Hematopoietic multipotent progenitor cell treated with erythropoietin and hydrocortisone succinate and interleukin-3 and kit ligand, for 15 days (in vitro differentiated cells): ENCODE measurements at regions not wholly inside any gene's neighbourhood (a gene's known extent, or its start where the extent isn't known, plus 50 kb on each side); places are given as distances from the start of the nearest gene placed in this dataset.
"Not testable (repeated sequence)": the region's sequence is repeated elsewhere in the genome, so short reads cannot be mapped to it uniquely, and the experiment has no call there.

Experiments used
- DNase-seq: peaks from one replicate; pipeline ENCODE4 v3.0.0-alpha.2; 2015; ENCODE audit warnings: low spot score

DNA sequence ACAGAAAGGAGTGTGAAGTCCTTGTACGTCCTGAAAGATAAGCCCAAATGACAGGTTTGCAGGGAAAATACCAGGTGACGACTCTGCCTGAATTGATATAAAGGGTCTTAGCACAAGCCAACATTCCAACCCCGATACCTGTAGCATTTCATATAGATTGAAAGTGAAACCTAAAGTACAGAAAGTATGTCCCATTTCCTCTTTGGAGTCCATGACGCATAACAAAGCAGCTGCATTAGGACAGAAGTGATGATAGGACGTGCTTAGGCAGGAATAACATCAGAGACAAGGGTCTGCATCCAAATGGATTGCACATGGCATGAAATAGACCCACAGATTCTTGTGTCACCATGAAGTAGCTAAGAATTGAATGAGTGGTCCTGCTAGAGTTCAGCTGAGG is 187.0 kb upstream of the ROBO1 start:
- no peak for DNase-seq

DNA sequence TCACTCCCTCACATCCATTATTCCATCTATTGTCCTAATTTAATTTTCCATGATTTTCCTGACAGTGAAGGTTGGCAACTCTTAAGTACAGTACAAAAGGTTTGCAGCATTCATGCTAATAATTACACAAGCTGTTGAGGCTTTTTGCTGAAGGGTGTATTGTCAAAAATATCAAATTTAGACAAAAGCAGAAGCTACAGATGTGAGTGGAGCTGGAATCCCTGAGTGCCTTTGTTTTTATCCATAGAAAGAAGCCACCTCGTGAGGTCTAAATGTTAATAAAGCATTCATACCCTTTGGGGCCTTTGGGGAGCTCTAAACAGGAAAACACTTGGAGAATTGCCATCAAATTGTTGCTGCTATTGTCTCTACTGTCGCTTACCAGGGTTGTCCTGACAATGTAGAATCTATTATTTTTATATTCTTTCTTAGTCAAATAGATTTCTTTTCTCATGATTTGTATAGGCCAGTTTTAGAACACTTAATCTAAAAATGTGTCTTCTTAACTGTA is 185.8 kb upstream of the ROBO1 start:
- DNase-seq: no peak

GRCh38 chr3:79951426-79951825 is 183.6 kb upstream of the ROBO1 start:
- DNase-seq: not testable (repeated sequence)

DNA sequence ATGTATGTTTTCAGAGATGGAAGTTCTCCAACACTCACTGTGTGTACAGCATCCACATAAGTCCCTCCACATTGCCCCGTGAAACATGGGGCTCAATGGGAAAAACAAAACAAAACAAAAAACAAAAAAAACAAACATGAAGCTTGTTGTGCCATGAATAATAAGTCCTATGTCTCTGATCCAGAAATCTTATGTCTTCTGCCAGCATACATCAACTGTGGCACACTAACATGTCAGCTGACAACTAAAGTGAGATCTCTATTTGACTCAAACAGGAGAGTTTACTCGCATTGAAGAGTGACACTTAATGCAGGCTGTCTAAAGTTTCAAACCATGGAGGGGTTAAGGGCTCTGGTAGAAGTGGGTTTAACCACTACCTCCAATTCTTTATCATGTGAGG is 180.2 kb upstream of the ROBO1 start:
- no peak for DNase-seq

DNA sequence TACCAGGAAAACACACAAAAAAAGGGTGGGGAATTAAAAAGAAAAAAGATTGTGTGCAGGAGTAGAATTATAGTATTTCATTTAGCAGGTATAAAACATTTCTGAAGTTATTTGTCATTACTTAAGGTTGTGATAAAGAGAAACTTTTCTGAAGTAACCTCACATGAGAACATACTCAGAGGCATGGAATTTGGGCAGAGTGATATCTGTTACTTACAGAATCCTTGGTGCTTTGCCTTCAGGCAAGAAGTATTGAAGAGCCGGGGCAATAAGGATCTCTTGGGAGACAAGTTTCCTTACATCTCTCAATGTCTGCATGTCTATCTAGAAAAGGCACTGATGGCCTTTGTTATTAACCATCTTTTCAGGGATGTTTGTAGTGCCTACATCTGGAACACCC is 179.7 kb upstream of the ROBO1 start:
- DNase-seq: no peak

- no peak for DNase-seq
These were observed 169.8 kb upstream of the ROBO1 start for GRCh38 chr3:79937567-79937966.

DNA sequence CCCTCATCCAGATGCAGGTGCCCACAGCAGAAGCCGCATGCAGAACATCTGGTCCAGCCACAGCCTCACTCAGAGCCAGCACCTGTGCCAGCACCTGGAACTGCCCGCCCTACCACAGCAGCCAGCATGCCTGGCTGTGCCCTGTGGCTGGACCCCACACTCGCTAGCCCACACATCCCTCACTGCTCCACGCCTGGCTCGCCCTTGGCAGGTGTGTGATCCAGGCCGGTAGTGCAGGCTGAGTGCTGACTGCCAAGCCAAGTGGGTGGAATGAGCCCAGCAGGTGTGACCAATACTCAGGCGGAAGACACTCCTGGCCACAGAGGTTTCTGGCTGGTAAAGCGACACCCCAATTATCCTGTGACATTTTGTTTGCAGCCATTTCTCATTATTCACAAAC is 162.4 kb upstream of the ROBO1 start:
- no peak for DNase-seq

- DNase-seq: no peak
These were observed 161.1 kb upstream of the ROBO1 start for GRCh38 chr3:79928687-79929408.

- no peak for DNase-seq
These were observed 158.7 kb upstream of the ROBO1 start for GRCh38 chr3:79926522-79926921.

DNA sequence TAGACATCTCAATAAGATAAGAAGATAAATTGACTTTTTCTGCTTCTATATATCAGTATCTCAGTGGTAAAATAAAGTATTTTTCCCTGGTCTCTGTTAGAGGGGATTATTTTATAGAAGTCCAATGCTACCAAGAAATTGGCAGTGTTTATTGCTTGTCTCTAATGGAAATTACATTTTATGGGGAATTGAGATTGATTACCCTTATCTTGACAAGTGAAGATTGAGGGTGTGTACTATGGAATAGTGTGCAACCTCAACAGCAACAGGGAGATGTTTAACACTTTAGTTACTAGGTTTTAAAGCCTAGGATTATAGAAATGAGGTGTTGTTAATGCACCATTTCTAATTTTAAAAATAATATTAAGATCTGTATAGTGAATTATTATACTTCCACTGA is 154.8 kb upstream of the ROBO1 start:
- no peak for DNase-seq

- DNase-seq: no peak
These were observed 149.8 kb upstream of the ROBO1 start for GRCh38 chr3:79917561-79917960.

- no peak for DNase-seq
These were observed 142.5 kb upstream of the ROBO1 start for GRCh38 chr3:79910337-79910736.

DNA sequence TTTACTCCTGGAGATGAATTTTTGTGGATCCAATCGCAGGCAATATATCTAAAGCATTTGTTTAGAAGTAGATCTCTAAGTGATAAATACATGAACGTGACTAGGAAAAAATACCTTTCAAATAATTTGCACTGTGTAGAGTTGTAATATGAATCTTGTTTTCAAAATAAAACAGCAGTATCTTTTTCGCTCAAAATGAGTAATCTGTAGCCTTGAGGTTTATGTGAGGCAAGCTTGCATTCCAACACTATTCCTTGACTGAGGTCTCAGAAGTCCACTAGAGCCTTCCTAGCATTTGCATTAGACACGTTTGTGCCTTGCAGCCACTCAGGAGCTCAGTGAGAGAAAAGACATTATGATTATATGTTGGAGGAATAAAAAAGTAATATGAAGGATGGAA is 138.3 kb upstream of the ROBO1 start:
- DNase-seq: no peak

GRCh38 chr3:79902151-79902550 is 134.4 kb upstream of the ROBO1 start:
- no peak for DNase-seq

DNA sequence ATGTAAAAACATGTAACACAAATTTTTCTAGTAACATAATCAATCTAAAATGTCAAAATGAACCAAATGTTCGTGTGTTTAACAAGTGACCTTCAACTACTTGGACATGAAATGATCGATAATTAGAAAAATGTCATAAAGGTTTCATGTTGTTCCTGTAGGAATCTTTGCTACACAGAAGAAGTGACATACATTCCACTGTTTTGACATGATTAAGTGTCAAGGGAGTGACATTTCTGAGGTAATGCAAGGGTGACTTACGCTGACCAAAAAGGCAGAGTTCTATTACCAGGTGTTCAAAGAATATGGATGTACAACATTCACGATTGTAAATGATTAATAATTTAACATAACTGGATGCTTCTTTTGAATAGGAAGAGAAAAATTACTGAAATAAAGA is 131.1 kb upstream of the ROBO1 start:
- DNase-seq: no peak

- no peak for DNase-seq
These were observed 128.3 kb upstream of the ROBO1 start for GRCh38 chr3:79896086-79896485.

- no peak for DNase-seq
These were observed 119.4 kb upstream of the ROBO1 start for GRCh38 chr3:79887213-79887612.

GRCh38 chr3:79886204-79886603 is 118.4 kb upstream of the ROBO1 start:
- no peak for DNase-seq

DNA sequence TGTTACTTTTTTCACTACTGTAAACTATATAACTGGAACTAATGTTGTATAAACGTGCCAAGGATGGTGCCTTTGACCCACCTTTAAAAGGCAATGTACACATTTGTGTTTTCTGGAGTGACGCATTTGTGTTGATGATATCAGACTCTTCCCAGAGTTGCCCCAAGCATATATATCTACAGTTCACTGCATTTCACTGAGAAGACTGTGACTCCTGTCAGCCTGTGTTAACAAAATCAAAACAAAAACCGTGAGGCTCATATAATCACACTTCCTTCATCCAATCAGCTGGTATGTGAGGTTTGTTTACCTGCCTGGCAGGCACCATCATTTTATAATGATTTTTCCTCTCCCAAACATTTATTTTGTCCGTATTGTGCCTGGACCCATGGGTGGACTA is 117.6 kb upstream of the ROBO1 start:
- no peak for DNase-seq

DNA sequence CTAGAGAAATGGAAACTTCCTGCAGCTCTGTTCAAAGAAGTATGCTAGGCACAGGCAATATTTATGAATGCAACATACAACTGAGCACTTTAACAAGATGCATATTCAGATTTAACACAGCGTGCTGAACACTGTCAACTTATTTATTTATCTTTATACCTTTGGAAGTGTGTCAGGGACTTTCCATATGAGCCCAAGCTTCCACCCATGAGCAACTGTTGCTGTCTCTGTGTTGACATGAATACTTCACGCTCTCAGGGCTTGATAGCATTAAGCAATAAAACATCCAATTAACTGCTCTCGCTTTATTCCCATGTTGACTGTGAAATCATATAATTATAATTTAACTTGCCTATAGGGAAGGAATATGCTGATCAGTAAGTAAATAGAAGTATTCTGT is 116.6 kb upstream of the ROBO1 start:
- no peak for DNase-seq

- no peak for DNase-seq
These were observed 113.6 kb upstream of the ROBO1 start for GRCh38 chr3:79881431-79881830.

- DNase-seq: no peak
These were observed 110.9 kb upstream of the ROBO1 start for GRCh38 chr3:79878708-79879107.

- DNase-seq: no peak
These were observed 106.8 kb upstream of the ROBO1 start for GRCh38 chr3:79874646-79875045.

- no peak for DNase-seq
These were observed 104.7 kb upstream of the ROBO1 start for GRCh38 chr3:79872483-79872882.
